A549 (cell line): ENCODE measurements at regions not wholly inside any gene's neighbourhood (a gene's known extent, or its start where the extent isn't known, plus 50 kb on each side); places are given as distances from the start of the nearest gene placed in this dataset.

ENCODE experiments used
- ATAC-seq, 2 experiments: fragments of 200-7000 bp in 1 of 2; fragments of >200 bp in 1 of 2; cut with Nextera tagmentation in 1 of 2; cut with Tn5 transposase in 1 of 2; 3 replicates each; pipeline versions ENCODE4 v1.8.0 to v1.9.1; 2018 to 2020; ENCODE audit warnings: mild to moderate bottlenecking in 1 of 2, moderate library complexity in 1 of 2
- CTCF ChIA-PET: fragments of 300-600 bp; sonication (Branson Sonifier 250); formaldehyde crosslinking; extraction: SDS; loops from one replicate; lab custom pipeline; 2021; ENCODE audit warnings: antibody characterized with exemption, inconsistent platforms; lab: Yijun Ruan, JAX
- POLR2A ChIA-PET: fragments of 350-600 bp; formaldehyde crosslinking; extraction: SDS; loops from one replicate; lab custom pipeline; 2021; ENCODE audit warnings: antibody characterized with exemption, inconsistent platforms; lab: Yijun Ruan, JAX
- DNase-seq, 2 experiments: peaks; one replicate each; pipeline versions ENCODE4 v3.0.0 to v3.0.0-alpha.2; 2011 to 2016; ENCODE audit warnings: low read depth in 1 of 2, low spot score in 1 of 2
- FAIRE-seq: peaks from 2 replicates; lab custom pipeline; 2011; peaks lifted over from hg19 to GRCh38; lab: Jason Lieb, UNC
- H3K27ac ChIP-seq, 2 experiments: fragments of >200 bp; sonication (Bioruptor Twin); formaldehyde crosslinking; 3 replicates each; pipeline ENCODE4 v1.5.1; 2016 to 2017
- H3K4me1 ChIP-seq: fragments of >200 bp; sonication (Bioruptor Twin); formaldehyde crosslinking; 3 replicates; pipeline ENCODE4 v1.6.1; 2016
- H3K4me2 ChIP-seq: fragments of >200 bp; sonication (Bioruptor Twin); formaldehyde crosslinking; 3 replicates; pipeline ENCODE4 v1.6.1; 2016
- H3K4me3 ChIP-seq: fragments of >200 bp; sonication (Bioruptor Twin); formaldehyde crosslinking; 3 replicates; pipeline ENCODE4 v1.5.1; 2016
- H3K9me3 ChIP-seq: fragments of >200 bp; sonication (Bioruptor Twin); formaldehyde crosslinking; 3 replicates; pipeline ENCODE4 v1.6.1; 2016
- BHLHE40 ChIP-seq: IDR thresholded peaks from 2 replicates; pipeline ENCODE4 v1.6.1; 2012; ENCODE audit warnings: low read depth, low read length, inconsistent platforms
- CBX8 ChIP-seq: fragments of 200-600 bp; sonication (generic); IDR thresholded peaks from 2 replicates; pipeline ENCODE4 v1.6.1; 2016
- CHD4 ChIP-seq: fragments of 200-600 bp; sonication (generic); IDR thresholded peaks from 2 replicates; pipeline ENCODE4 v1.6.1; 2016; ENCODE audit warnings: antibody characterized with exemption, mild to moderate bottlenecking, borderline replicate concordance
- EHF ChIP-seq: fragments of 250-450 bp; sonication (Bioruptor Pico); IDR thresholded peaks from 2 replicates; pipeline ENCODE4 v1.5.0; 2020; ENCODE audit warnings: mild to moderate bottlenecking
- EHMT2 ChIP-seq: fragments of 200-600 bp; sonication (generic); IDR thresholded peaks from 2 replicates; pipeline ENCODE4 v1.6.1; 2016; ENCODE audit warnings: antibody characterized with exemption, low read depth, mild to moderate bottlenecking, moderate library complexity
- ESRRA ChIP-seq: fragments of 150-350 bp; IDR thresholded peaks from 2 replicates; pipeline ENCODE4 v1.6.1; 2014; ENCODE audit warnings: mild to moderate bottlenecking, low read length, borderline replicate concordance
- FOXS1 ChIP-seq: fragments of 250-450 bp; sonication (Bioruptor Pico); IDR thresholded peaks from 2 replicates; pipeline ENCODE4 v1.5.0; 2020; ENCODE audit warnings: mild to moderate bottlenecking, moderate library complexity
- GATA3 ChIP-seq: IDR thresholded peaks from 2 replicates; pipeline ENCODE4 v1.6.1; 2012; ENCODE audit warnings: borderline replicate concordance
- HDAC2 ChIP-seq: fragments of 200-600 bp; sonication (generic); IDR thresholded peaks from 2 replicates; pipeline ENCODE4 v1.6.1; 2016
- HEYL ChIP-seq: fragments of 250-450 bp; sonication (Bioruptor Pico); IDR thresholded peaks from 2 replicates; pipeline ENCODE4 v1.8.0; 2021; ENCODE audit warnings: mild to moderate bottlenecking, moderate library complexity
- JUN ChIP-seq, 2 experiments: fragments of >200 bp; sonication (Bioruptor Twin); formaldehyde crosslinking; IDR thresholded peaks; 2 replicates in 1 of 2; 3 replicates in 1 of 2; pipeline ENCODE4 v1.6.1; 2016 to 2017
- JUNB ChIP-seq: fragments of >200 bp; sonication (Bioruptor Twin); formaldehyde crosslinking; IDR thresholded peaks from 2 replicates; pipeline ENCODE4 v1.6.1; 2016
- KDM5A ChIP-seq: fragments of 200-600 bp; sonication (generic); IDR thresholded peaks from 2 replicates; pipeline ENCODE4 v1.6.1; 2016; ENCODE audit warnings: antibody characterized with exemption, mild to moderate bottlenecking
- MYC ChIP-seq: IDR thresholded peaks from 2 replicates; pipeline ENCODE4 v1.6.1; 2012; ENCODE audit warnings: mild to moderate bottlenecking, inconsistent platforms, low read length, improper control_type of control experiment, borderline replicate concordance
- PHF8 ChIP-seq: fragments of 200-600 bp; sonication (generic); IDR thresholded peaks from 2 replicates; pipeline ENCODE4 v1.6.1; 2016; ENCODE audit warnings: low read depth, mild to moderate bottlenecking, antibody characterized with exemption, moderate library complexity, borderline replicate concordance
- POLR2A ChIP-seq: IDR thresholded peaks from 2 replicates; pipeline ENCODE4 v1.6.1; 2012; ENCODE audit warnings: mild to moderate bottlenecking, low read length
- RAD21 ChIP-seq, 2 experiments: fragments of >200 bp in 1 of 2; sonication (Bioruptor Twin) in 1 of 2; formaldehyde crosslinking in 1 of 2; IDR thresholded peaks in 1 of 2; conservative IDR thresholded peaks in 1 of 2; 2 replicates in 1 of 2; 3 replicates in 1 of 2; pipeline ENCODE4 v1.6.1; 2012 to 2018; ENCODE audit warnings: inconsistent platforms in 1 of 2
- RARB ChIP-seq: fragments of 250-450 bp; sonication (Bioruptor Pico); IDR thresholded peaks from 2 replicates; pipeline ENCODE4 v1.8.0; 2021; ENCODE audit warnings: mild to moderate bottlenecking, moderate library complexity
- RNF2 ChIP-seq: fragments of 200-600 bp; sonication (generic); IDR thresholded peaks from 2 replicates; pipeline ENCODE4 v1.6.1; 2016; ENCODE audit warnings: low read depth, mild to moderate bottlenecking, antibody characterized with exemption, moderate library complexity, borderline replicate concordance
- SMC3 ChIP-seq: fragments of >200 bp; sonication (Bioruptor Twin); formaldehyde crosslinking; IDR thresholded peaks from 3 replicates; pipeline ENCODE4 v1.6.1; 2018; ENCODE audit warnings: inconsistent platforms
- TP53 ChIP-seq: fragments of 250-450 bp; sonication (Bioruptor Pico); IDR thresholded peaks from 2 replicates; pipeline ENCODE4 v1.5.0; 2021; ENCODE audit warnings: mild to moderate bottlenecking, moderate library complexity
- ZC3H11A ChIP-seq: fragments of 450-650 bp; IDR thresholded peaks from 2 replicates; pipeline ENCODE4 v1.6.1; 2014; ENCODE audit warnings: antibody characterized with exemption, mild to moderate bottlenecking
- ZFP36 ChIP-seq: fragments of 450-650 bp; IDR thresholded peaks from 2 replicates; pipeline ENCODE4 v1.6.1; 2014; ENCODE audit warnings: borderline replicate concordance; ENCODE audit not compliant: partially characterized antibody
- ZNF302 ChIP-seq: fragments of 250-450 bp; sonication (Bioruptor Pico); IDR thresholded peaks from 2 replicates; pipeline ENCODE4 v1.9.0; 2021; ENCODE audit warnings: inconsistent platforms, mild to moderate bottlenecking, moderate library complexity
- WGBS: methylation state at CpG from one replicate; pipeline ENCODE4 v1.1.6; 2017; ENCODE audit errors: missing lambda C conversion rate; 5-methylcytosine and 5-hydroxymethylcytosine counted together
- TF ChIP-seq, protein P1 (sequence below): IDR thresholded peaks from 2 replicates; pipeline ENCODE4 v1.6.1; 2012
- TF ChIP-seq, protein P2 (sequence below): fragments of >200 bp; sonication (Bioruptor Twin); formaldehyde crosslinking; IDR thresholded peaks from 2 replicates; pipeline ENCODE4 v1.6.1; 2016
- TF ChIP-seq, protein P3 (sequence below): IDR thresholded peaks from 2 replicates; pipeline ENCODE4 v1.6.1; 2012
- TF ChIP-seq, protein P4 (sequence below): fragments of 250-450 bp; sonication (Bioruptor Pico); IDR thresholded peaks from 2 replicates; pipeline ENCODE4 v1.5.0; 2021; ENCODE audit warnings: mild to moderate bottlenecking, moderate library complexity, borderline replicate concordance

DNA sequence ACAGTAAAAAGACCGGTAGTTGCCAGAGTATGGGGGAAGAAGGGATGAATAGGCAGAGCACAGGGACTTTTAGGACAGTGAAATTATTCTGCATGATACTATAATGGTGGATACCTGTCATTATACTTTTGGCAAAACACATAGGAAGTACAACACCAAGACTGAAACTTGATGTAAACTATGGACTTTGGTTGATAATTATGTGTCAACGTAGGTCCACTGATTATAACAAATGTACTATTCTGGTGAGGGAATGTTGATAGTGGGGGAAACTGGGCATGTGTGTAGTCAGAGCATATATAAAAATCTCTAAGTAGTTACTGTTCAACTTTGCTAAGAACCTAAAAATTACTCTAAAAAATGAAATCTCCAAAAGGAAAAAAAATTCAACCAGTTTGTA, 629.7 kb downstream of the CCDC85A start:
- peaks cover 19% of the 10 kb centered on the region; the same call in 2 of the 3 replicates for H3K4me1 ChIP-seq
- CTCF ChIA-PET: no interaction called here
- POLR2A ChIA-PET: no interaction called here
- ATAC-seq (no peak), DNase-seq (no peak), FAIRE-seq (no peak)
- no peak overlapping the region for H3K4me3 ChIP-seq
- 40% methylated on average over 2 of the region's 2 CpGs for WGBS
- H3K27ac ChIP-seq: no peak overlapping the region
- no peaks in the 10 kb centered on the region; the same call in 1 of the 3 replicates for H3K9me3 ChIP-seq
- peak overlapping the region; percentile 48; the same call in 2 of the 3 replicates for H3K4me2 ChIP-seq
- TF ChIP-seq JUNB (no peak), MYC (no peak), TP53 (CRISPR knock-in tag) (no peak), JUN (IDR thresholded peaks at IDR 0.05) (no peak), ZNF302 (CRISPR knock-in tag) (no peak), CBX8 (no peak), KDM5A (no peak), RARB (no peak), HEYL (CRISPR knock-in tag) (no peak), ESRRA (no peak), ZC3H11A (no peak), POLR2A (no peak), PHF8 (no peak), RAD21 (conservative IDR thresholded peaks at IDR 0.05 in 1 of 2, IDR thresholded peaks at IDR 0.05 in 1 of 2) (no peak), GATA3 (no peak), CHD4 (no peak)
- TF ChIP-seq, protein P1, sequence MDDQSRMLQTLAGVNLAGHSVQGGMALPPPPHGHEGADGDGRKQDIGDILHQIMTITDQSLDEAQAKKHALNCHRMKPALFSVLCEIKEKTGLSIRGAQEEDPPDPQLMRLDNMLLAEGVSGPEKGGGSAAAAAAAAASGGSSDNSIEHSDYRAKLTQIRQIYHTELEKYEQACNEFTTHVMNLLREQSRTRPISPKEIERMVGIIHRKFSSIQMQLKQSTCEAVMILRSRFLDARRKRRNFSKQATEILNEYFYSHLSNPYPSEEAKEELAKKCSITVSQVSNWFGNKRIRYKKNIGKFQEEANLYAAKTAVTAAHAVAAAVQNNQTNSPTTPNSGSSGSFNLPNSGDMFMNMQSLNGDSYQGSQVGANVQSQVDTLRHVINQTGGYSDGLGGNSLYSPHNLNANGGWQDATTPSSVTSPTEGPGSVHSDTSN: no peak
- TF ChIP-seq, protein P2, sequence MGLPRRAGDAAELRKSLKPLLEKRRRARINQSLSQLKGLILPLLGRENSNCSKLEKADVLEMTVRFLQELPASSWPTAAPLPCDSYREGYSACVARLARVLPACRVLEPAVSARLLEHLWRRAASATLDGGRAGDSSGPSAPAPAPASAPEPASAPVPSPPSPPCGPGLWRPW: no peak
- TF ChIP-seq, protein P3, sequence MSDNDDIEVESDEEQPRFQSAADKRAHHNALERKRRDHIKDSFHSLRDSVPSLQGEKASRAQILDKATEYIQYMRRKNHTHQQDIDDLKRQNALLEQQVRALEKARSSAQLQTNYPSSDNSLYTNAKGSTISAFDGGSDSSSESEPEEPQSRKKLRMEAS: no peak

DNA sequence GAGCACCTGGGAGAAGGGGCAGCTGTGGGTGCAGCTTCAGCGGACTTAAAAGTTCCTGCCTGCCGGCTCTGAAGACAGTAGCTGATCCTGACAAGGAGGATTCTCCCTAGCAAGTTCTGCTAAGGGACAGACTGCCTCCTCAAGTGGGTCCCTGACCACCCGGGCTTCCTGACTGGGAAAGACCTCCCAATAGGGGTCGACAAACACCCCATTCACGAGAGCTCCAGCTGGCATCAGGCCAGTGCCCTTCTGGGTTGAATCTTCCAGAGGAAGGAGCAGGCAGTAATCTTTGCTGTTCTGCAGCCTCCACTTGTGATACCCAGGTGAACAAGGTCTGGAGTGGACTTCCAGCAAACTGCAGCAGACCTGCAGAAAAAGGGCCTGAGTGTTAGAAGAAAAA, 632.9 kb downstream of the CCDC85A start:
- Histone ChIP-seq H3K9me3 (no peaks in the 10 kb centered on the region; the same call in 1 of the 3 replicates), H3K27ac (no peak overlapping the region), H3K4me2 (no peak overlapping the region), H3K4me3 (no peak overlapping the region), H3K4me1 (peaks cover 19% of the 10 kb centered on the region; the same call in 2 of the 3 replicates)
- ChIA-PET POLR2A (no interaction called here), CTCF (interaction anchor here (1.2 kb wide), 1 partner anchor 12 kb away, joined by 3 read pairs; no protein-coding TSS in a partner anchor)
- WGBS: 63% methylated on average over 1 of the region's 5 CpGs
- TF ChIP-seq EHMT2 (no peak), FOXS1 (CRISPR knock-in tag) (no peak), HDAC2 (no peak), ZC3H11A (no peak)
- TF ChIP-seq, protein P2: no peak
- no peak for ATAC-seq
- DNase-seq: no peak
- FAIRE-seq: no peak

DNA sequence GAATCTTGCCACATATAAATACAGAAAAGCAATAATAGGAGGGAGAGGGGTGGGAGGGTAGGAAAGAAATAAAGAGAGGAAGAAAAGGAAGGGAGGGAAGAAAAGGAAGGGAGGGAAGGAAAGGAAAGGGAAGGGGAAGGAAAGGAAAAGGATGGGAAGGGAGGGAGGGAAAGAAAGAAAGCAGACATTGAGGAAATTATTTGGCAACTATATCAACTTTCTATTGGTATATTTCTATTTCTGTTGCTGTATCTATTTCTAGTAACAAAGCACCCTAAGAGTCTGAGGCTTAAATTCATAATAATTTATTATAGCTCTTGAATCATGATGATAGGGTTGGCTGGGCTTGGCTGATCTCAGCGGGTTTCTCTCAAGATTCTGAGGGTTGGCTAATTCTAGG, 648.0 kb downstream of the CCDC85A start:
- ATAC-seq: no peak
- H3K4me2 ChIP-seq: no peak overlapping the region
- no peak for DNase-seq
- no peak for FAIRE-seq
- TF ChIP-seq EHF (no peak), BHLHE40 (no peak), SMC3 (no peak), RNF2 (no peak), HDAC2 (no peak), ESRRA (no peak), PHF8 (no peak), ZFP36 (no peak)
- TF ChIP-seq, protein P4, sequence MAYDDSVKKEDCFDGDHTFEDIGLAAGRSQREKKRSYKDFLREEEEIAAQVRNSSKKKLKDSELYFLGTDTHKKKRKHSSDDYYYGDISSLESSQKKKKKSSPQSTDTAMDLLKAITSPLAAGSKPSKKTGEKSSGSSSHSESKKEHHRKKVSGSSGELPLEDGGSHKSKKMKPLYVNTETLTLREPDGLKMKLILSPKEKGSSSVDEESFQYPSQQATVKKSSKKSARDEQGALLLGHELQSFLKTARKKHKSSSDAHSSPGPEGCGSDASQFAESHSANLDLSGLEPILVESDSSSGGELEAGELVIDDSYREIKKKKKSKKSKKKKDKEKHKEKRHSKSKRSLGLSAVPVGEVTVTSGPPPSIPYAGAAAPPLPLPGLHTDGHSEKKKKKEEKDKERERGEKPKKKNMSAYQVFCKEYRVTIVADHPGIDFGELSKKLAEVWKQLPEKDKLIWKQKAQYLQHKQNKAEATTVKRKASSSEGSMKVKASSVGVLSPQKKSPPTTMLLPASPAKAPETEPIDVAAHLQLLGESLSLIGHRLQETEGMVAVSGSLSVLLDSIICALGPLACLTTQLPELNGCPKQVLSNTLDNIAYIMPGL (CRISPR knock-in tag): no peak
- H3K9me3 ChIP-seq: no peaks in the 10 kb centered on the region
- ChIA-PET POLR2A (no interaction called here), CTCF (no interaction called here)
- no peaks in the 10 kb centered on the region for H3K4me1 ChIP-seq
- H3K4me3 ChIP-seq: no peak overlapping the region
- no peak overlapping the region for H3K27ac ChIP-seq
- WGBS: 15% methylated on average over 1 of the region's 1 CpG
